ENCODE measurements at regions not wholly inside any gene's neighbourhood (a gene's known extent, or its start where the extent isn't known, plus 50 kb on each side); places are given as distances from the start of the nearest gene placed in this dataset.

DNA sequence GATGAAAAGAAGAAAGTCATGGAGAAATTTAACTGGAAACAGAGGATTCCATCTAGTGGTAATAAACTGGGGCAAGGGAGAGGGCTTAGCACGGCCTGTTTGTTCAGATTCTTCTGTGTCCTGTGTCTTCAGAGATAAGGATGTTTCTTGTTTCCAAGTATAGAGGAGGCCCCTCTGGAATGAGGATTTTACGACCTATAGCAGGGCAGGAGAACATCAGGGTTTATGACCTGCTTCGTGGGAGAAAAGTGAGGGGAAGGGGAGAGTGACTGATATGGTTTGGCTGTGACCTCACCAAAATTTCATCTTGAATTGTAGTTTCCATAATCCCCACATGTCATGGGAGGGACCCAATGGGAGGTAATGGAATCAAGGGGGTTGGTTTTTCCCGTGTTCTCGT lies 93.0 kb upstream of the LDB2 start:
- H3K27me3 ChIP-seq (ENCODE audit: insufficient read depth, low read length, poor library complexity): no peaks in the 10 kb centered on the region

DNA sequence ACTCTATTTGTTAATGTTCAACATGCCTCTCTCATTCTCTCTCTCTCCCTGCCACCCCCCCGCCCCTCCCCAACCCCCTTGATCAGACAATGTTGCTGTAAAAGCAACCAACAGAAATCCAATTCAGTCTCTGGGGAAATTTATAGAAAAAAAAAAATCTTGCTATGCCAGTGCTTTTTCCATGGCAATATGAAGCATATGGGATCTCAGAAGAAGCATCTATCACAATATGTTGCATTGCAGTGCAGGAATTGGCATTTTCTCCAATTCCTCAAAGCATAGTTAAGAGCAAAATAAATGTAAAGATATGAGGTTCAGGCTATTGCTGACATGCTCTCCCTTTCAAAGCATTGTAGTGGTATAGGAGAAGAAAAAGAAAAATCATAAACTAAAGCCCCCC lies 90.9 kb upstream of the LDB2 start:
- Histone ChIP-seq H3K4ac (ENCODE audit: low read depth, low read length) (no peak overlapping the region), H4K5ac (ENCODE audit: low read length) (no peak overlapping the region), H3K27ac (ENCODE audit: low read depth, low read length) (no peak overlapping the region), H2BK15ac (replicated peaks; ENCODE audit: low read depth) (peak overlapping the region; percentile 46), H4K8ac (ENCODE audit: low read depth, low read length) (no peak overlapping the region), H3K23ac (ENCODE audit: low read length) (no peak overlapping the region), H3K4me2 (ENCODE audit: low read length) (no peak overlapping the region), H3K4me1 (ENCODE audit: control insufficient read depth, low read depth, low read length) (peaks cover 5% of the 10 kb centered on the region), H3K27me3 (ENCODE audit: insufficient read depth, low read length, poor library complexity) (no peaks in the 10 kb centered on the region), H2BK5ac (ENCODE audit: low read length) (no peak overlapping the region), H3K36me3 (ENCODE audit: control insufficient read depth, insufficient read depth, low read length) (no peaks in the 10 kb centered on the region), H3K56ac (ENCODE audit: low read length) (no peak overlapping the region), H3K4me3 (ENCODE audit: low read length) (no peak overlapping the region), H3K79me1 (ENCODE audit: low read length) (no peaks in the 10 kb centered on the region), H2AK5ac (ENCODE audit: low read length) (no peak overlapping the region), H3K9ac (ENCODE audit: low read length) (no peak overlapping the region), H2BK120ac (ENCODE audit: low read depth, low read length) (no peak overlapping the region), H3K79me2 (ENCODE audit: control insufficient read depth, insufficient read depth, low read length) (no peaks in the 10 kb centered on the region), H3K18ac (ENCODE audit: low read length) (no peak overlapping the region)
- no CpG with 5 or more reads among the region's 1 CpG for WGBS (ENCODE audit: extremely low coverage, insufficient coverage, low lambda C conversion rate)
- no peak for DNase-seq

More for the DNA sequence above, 93.0 kb upstream of the LDB2 start:
- Histone ChIP-seq H4K8ac (ENCODE audit: low read depth, low read length) (no peak overlapping the region), H3K79me2 (ENCODE audit: control insufficient read depth, insufficient read depth, low read length) (no peaks in the 10 kb centered on the region), H2BK15ac (replicated peaks; ENCODE audit: low read depth) (no peak overlapping the region), H3K36me3 (ENCODE audit: control insufficient read depth, insufficient read depth, low read length) (no peaks in the 10 kb centered on the region), H3K56ac (ENCODE audit: low read length) (no peak overlapping the region), H3K4ac (ENCODE audit: low read depth, low read length) (peak overlapping the region; percentile 22), H3K4me1 (ENCODE audit: control insufficient read depth, low read depth, low read length) (peaks cover 15% of the 10 kb centered on the region), H3K4me3 (ENCODE audit: low read length) (no peak overlapping the region), H3K18ac (ENCODE audit: low read length) (peak overlapping the region; percentile 25), H3K9ac (ENCODE audit: low read length) (no peak overlapping the region), H3K23ac (ENCODE audit: low read length) (no peak overlapping the region), H3K4me2 (ENCODE audit: low read length) (no peak overlapping the region), H2BK5ac (ENCODE audit: low read length) (peak overlapping the region; percentile 20), H2BK120ac (ENCODE audit: low read depth, low read length) (no peak overlapping the region), H3K27ac (ENCODE audit: low read depth, low read length) (no peak overlapping the region), H2AK5ac (ENCODE audit: low read length) (no peak overlapping the region), H3K79me1 (ENCODE audit: low read length) (no peaks in the 10 kb centered on the region), H4K5ac (ENCODE audit: low read length) (no peak overlapping the region)
- no peak for DNase-seq
- no CpG with 5 or more reads among the region's 5 CpGs for WGBS (ENCODE audit: extremely low coverage, insufficient coverage, low lambda C conversion rate)

GRCh38 chr4:16988814-16989213 lies 90.4 kb upstream of the LDB2 start:
- H3K4me1 ChIP-seq (ENCODE audit: control insufficient read depth, low read depth, low read length): peaks cover 3% of the 10 kb centered on the region
- H3K56ac ChIP-seq (ENCODE audit: low read length): no peak overlapping the region
- H3K9ac ChIP-seq (ENCODE audit: low read length): no peak overlapping the region
- H3K36me3 ChIP-seq (ENCODE audit: control insufficient read depth, insufficient read depth, low read length): no peaks in the 10 kb centered on the region
- H3K23ac ChIP-seq (ENCODE audit: low read length): no peak overlapping the region
- no peak for DNase-seq
- no CpG with 5 or more reads among the region's 2 CpGs for WGBS (ENCODE audit: extremely low coverage, insufficient coverage, low lambda C conversion rate)
- no peak overlapping the region for H2BK15ac ChIP-seq (replicated peaks; ENCODE audit: low read depth)
- no peak overlapping the region for H3K27ac ChIP-seq (ENCODE audit: low read depth, low read length)
- H3K79me2 ChIP-seq (ENCODE audit: control insufficient read depth, insufficient read depth, low read length): no peaks in the 10 kb centered on the region
- no peak overlapping the region for H2AK5ac ChIP-seq (ENCODE audit: low read length)
- H3K18ac ChIP-seq (ENCODE audit: low read length): no peak overlapping the region
- H4K8ac ChIP-seq (ENCODE audit: low read depth, low read length): no peak overlapping the region
- no peak overlapping the region for H4K5ac ChIP-seq (ENCODE audit: low read length)
- no peak overlapping the region for H2BK120ac ChIP-seq (ENCODE audit: low read depth, low read length)
- no peaks in the 10 kb centered on the region for H3K27me3 ChIP-seq (ENCODE audit: insufficient read depth, low read length, poor library complexity)
- no peak overlapping the region for H3K4me3 ChIP-seq (ENCODE audit: low read length)
- H3K4me2 ChIP-seq (ENCODE audit: low read length): no peak overlapping the region
- no peak overlapping the region for H3K4ac ChIP-seq (ENCODE audit: low read depth, low read length)
- no peak overlapping the region for H2BK5ac ChIP-seq (ENCODE audit: low read length)
- H3K79me1 ChIP-seq (ENCODE audit: low read length): no peaks in the 10 kb centered on the region

- no peak overlapping the region for H3K4me3 ChIP-seq (ENCODE audit: low read length)
- no peak overlapping the region for H3K27ac ChIP-seq (ENCODE audit: low read depth, low read length)
- no peak overlapping the region for H3K9ac ChIP-seq (ENCODE audit: low read length)
- H3K56ac ChIP-seq (ENCODE audit: low read length): no peak overlapping the region
- no peaks in the 10 kb centered on the region for H3K36me3 ChIP-seq (ENCODE audit: control insufficient read depth, insufficient read depth, low read length)
- no peak overlapping the region for H3K18ac ChIP-seq (ENCODE audit: low read length)
- no peak overlapping the region for H4K8ac ChIP-seq (ENCODE audit: low read depth, low read length)
- H2BK15ac ChIP-seq (replicated peaks; ENCODE audit: low read depth): no peak overlapping the region
- no peak overlapping the region for H3K4ac ChIP-seq (ENCODE audit: low read depth, low read length)
- H3K4me1 ChIP-seq (ENCODE audit: control insufficient read depth, low read depth, low read length): no peaks in the 10 kb centered on the region
- no peak overlapping the region for H4K5ac ChIP-seq (ENCODE audit: low read length)
- H3K79me2 ChIP-seq (ENCODE audit: control insufficient read depth, insufficient read depth, low read length): no peaks in the 10 kb centered on the region
- no peak overlapping the region for H2BK5ac ChIP-seq (ENCODE audit: low read length)
- no peak overlapping the region for H3K4me2 ChIP-seq (ENCODE audit: low read length)
- H2AK5ac ChIP-seq (ENCODE audit: low read length): no peak overlapping the region
- H3K23ac ChIP-seq (ENCODE audit: low read length): no peak overlapping the region
- H3K79me1 ChIP-seq (ENCODE audit: low read length): no peaks in the 10 kb centered on the region
- H2BK120ac ChIP-seq (ENCODE audit: low read depth, low read length): no peak overlapping the region
- H3K27me3 ChIP-seq (ENCODE audit: insufficient read depth, low read length, poor library complexity): no peaks in the 10 kb centered on the region
- DNase-seq: no peak
Measured at GRCh38 chr4:16977081-16977480, 78.6 kb upstream of the LDB2 start.

DNA sequence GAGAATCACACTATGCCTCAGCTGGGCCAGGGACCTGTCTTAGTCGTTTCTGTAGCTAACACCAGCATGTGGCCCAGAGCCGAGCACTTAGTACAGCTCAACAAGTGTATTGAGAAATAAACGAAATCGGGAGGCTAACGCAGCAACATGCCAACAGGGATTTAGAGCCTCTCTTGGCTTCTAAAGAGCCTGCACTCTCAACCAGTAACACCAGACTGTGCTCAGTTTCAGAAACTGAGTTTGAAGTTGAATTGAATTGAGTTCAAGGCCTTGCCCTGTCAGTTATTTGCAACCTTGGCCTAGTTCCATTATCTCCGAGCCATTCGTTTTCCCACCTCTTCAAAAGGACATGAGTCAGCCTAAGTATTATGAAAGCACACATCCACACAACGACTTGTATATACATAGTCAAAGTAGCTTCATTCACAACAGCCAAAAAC lies 71.3 kb upstream of the LDB2 start:
- Histone ChIP-seq H3K4me3 (ENCODE audit: low read length) (no peak overlapping the region), H4K5ac (ENCODE audit: low read length) (no peak overlapping the region), H3K4me2 (ENCODE audit: low read length) (no peak overlapping the region), H3K27me3 (ENCODE audit: insufficient read depth, low read length, poor library complexity) (no peaks in the 10 kb centered on the region), H3K36me3 (ENCODE audit: control insufficient read depth, insufficient read depth, low read length) (no peaks in the 10 kb centered on the region), H3K23ac (ENCODE audit: low read length) (no peak overlapping the region), H3K4ac (ENCODE audit: low read depth, low read length) (no peak overlapping the region), H2BK5ac (ENCODE audit: low read length) (no peak overlapping the region), H2AK5ac (ENCODE audit: low read length) (no peak overlapping the region), H3K18ac (ENCODE audit: low read length) (no peak overlapping the region), H2BK120ac (ENCODE audit: low read depth, low read length) (no peak overlapping the region), H3K4me1 (ENCODE audit: control insufficient read depth, low read depth, low read length) (peaks cover 3% of the 10 kb centered on the region), H3K79me1 (ENCODE audit: low read length) (no peaks in the 10 kb centered on the region), H3K56ac (ENCODE audit: low read length) (no peak overlapping the region), H4K8ac (ENCODE audit: low read depth, low read length) (no peak overlapping the region), H2BK15ac (replicated peaks; ENCODE audit: low read depth) (no peak overlapping the region), H3K27ac (ENCODE audit: low read depth, low read length) (no peak overlapping the region), H3K79me2 (ENCODE audit: control insufficient read depth, insufficient read depth, low read length) (no peaks in the 10 kb centered on the region), H3K9ac (ENCODE audit: low read length) (no peak overlapping the region)
- no CpG with 5 or more reads among the region's 8 CpGs for WGBS (ENCODE audit: extremely low coverage, insufficient coverage, low lambda C conversion rate)
- DNase-seq: no peak

DNA sequence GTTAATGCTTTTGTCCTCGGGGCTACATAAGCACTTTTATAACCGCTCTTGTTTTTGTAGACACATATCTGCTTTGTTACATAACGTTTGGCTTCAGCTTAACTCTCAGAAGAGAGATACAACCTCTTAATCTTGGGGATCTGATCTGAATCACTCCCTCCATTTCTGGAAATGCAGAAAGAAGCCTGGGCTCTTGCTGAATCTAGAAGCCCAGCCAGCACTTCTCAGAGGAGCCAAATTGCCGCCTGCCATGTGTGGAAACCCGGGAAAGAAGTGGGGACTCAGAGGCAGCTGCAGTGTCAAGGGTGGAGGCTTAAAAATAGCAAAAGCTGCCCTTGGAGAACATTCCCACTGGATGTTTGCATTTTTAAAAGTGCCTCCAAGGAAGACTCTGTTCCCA lies 69.3 kb upstream of the LDB2 start:
- Histone ChIP-seq H4K5ac (ENCODE audit: low read length) (no peak overlapping the region), H3K18ac (ENCODE audit: low read length) (peak overlapping the region; percentile 25), H3K4me2 (ENCODE audit: low read length) (no peak overlapping the region), H3K27me3 (ENCODE audit: insufficient read depth, low read length, poor library complexity) (no peaks in the 10 kb centered on the region), H3K36me3 (ENCODE audit: control insufficient read depth, insufficient read depth, low read length) (no peaks in the 10 kb centered on the region), H3K27ac (ENCODE audit: low read depth, low read length) (no peak overlapping the region), H3K79me2 (ENCODE audit: control insufficient read depth, insufficient read depth, low read length) (no peaks in the 10 kb centered on the region), H3K4ac (ENCODE audit: low read depth, low read length) (peak overlapping the region; percentile 59), H2BK120ac (ENCODE audit: low read depth, low read length) (no peak overlapping the region), H2BK15ac (replicated peaks; ENCODE audit: low read depth) (no peak overlapping the region), H3K4me3 (ENCODE audit: low read length) (no peak overlapping the region), H3K56ac (ENCODE audit: low read length) (no peak overlapping the region), H3K9ac (ENCODE audit: low read length) (no peak overlapping the region), H3K23ac (ENCODE audit: low read length) (no peak overlapping the region), H3K4me1 (ENCODE audit: control insufficient read depth, low read depth, low read length) (peaks cover 3% of the 10 kb centered on the region), H2BK5ac (ENCODE audit: low read length) (no peak overlapping the region), H4K8ac (ENCODE audit: low read depth, low read length) (no peak overlapping the region), H2AK5ac (ENCODE audit: low read length) (no peak overlapping the region), H3K79me1 (ENCODE audit: low read length) (no peaks in the 10 kb centered on the region)
- WGBS (ENCODE audit: extremely low coverage, insufficient coverage, low lambda C conversion rate): no CpG with 5 or more reads among the region's 5 CpGs
- peak; percentile 11 for DNase-seq
